GM12878 (cell line): ENCODE measurements at regions not wholly inside any gene's neighbourhood (a gene's known extent, or its start where the extent isn't known, plus 50 kb on each side); places are given as distances from the start of the nearest gene placed in this dataset.

Experiments
- CHD2 ChIP-seq: IDR thresholded peaks from 2 replicates; pipeline ENCODE4 v1.6.1; 2011; ENCODE audit warnings: low read depth, low read length, improper control_type of control experiment, borderline replicate concordance
- HDGF ChIP-seq: fragments of 450-650 bp; IDR thresholded peaks from 2 replicates; pipeline ENCODE4 v1.6.1; 2016; ENCODE audit warnings: antibody characterized with exemption
- NFYB ChIP-seq: IDR thresholded peaks from 2 replicates; pipeline ENCODE4 v1.6.1; 2011; ENCODE audit warnings: low read depth, mild to moderate bottlenecking, low read length, improper control_type of control experiment, moderate library complexity; ENCODE audit not compliant: insufficient read depth
- RELA ChIP-seq: fragments of 450-650 bp; IDR thresholded peaks from 2 replicates; pipeline ENCODE4 v1.8.0; 2014; ENCODE audit warnings: borderline replicate concordance; ENCODE audit not compliant: partially characterized antibody
- TF ChIP-seq, protein P1 (sequence below), 3 experiments: IDR thresholded peaks in 2 of 3; conservative IDR thresholded peaks in 1 of 3; 2 replicates each; pipeline ENCODE4 v1.5.1; 2011; ENCODE audit warnings: low read depth in 3 of 3, low read length in 3 of 3, mild to moderate bottlenecking in 3 of 3, control low read depth in 2 of 3, moderate library complexity in 2 of 3, inconsistent platforms in 1 of 3, mixed read lengths in 1 of 3; ENCODE audit not compliant: control insufficient read depth in 2 of 3, insufficient read depth in 1 of 3; ENCODE audit errors: extremely low read depth in 1 of 3
- TF ChIP-seq, protein P2 (sequence below): IDR thresholded peaks from 2 replicates; pipeline ENCODE4 v1.6.1; 2012; ENCODE audit warnings: low read depth, low read length, improper control_type of control experiment
- TF ChIP-seq, protein P3 (sequence below): fragments of 450-650 bp; IDR thresholded peaks from 2 replicates; pipeline ENCODE4 v1.6.1; 2016; ENCODE audit warnings: mild to moderate bottlenecking

DNA sequence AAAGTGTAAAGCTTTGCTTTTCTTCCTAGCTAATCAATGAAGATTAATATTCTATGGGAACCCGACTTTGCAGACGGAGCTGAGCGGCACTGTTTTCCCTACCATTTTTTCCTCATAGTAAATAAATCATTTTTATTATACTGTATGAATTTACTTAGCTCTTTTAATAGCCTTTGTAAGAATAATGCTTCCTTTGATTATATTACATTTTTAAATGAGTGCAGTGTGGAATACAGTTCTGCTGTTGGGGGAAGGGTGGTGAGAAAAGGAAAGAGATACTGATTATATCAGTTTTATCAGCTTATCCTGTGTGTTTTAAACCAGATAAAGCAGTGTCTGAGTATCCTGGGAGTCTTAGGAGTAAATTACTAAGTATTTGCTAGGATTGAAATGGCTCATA is 221.4 kb upstream of the RBFOX1 start:
- TF ChIP-seq HDGF = no peak
- TF ChIP-seq, protein P1, sequence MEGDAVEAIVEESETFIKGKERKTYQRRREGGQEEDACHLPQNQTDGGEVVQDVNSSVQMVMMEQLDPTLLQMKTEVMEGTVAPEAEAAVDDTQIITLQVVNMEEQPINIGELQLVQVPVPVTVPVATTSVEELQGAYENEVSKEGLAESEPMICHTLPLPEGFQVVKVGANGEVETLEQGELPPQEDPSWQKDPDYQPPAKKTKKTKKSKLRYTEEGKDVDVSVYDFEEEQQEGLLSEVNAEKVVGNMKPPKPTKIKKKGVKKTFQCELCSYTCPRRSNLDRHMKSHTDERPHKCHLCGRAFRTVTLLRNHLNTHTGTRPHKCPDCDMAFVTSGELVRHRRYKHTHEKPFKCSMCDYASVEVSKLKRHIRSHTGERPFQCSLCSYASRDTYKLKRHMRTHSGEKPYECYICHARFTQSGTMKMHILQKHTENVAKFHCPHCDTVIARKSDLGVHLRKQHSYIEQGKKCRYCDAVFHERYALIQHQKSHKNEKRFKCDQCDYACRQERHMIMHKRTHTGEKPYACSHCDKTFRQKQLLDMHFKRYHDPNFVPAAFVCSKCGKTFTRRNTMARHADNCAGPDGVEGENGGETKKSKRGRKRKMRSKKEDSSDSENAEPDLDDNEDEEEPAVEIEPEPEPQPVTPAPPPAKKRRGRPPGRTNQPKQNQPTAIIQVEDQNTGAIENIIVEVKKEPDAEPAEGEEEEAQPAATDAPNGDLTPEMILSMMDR (IDR thresholded peaks at IDR 0.05 in 2 of 3, conservative IDR thresholded peaks at IDR 0.05 in 1 of 3; ENCODE audit: control insufficient read depth in 2 of 3, extremely low read depth in 1 of 3, insufficient read depth in 1 of 3, low read depth in 3 of 3, low read length in 3 of 3) = no peak
- no peak for TF ChIP-seq RELA
- TF ChIP-seq, protein P2, sequence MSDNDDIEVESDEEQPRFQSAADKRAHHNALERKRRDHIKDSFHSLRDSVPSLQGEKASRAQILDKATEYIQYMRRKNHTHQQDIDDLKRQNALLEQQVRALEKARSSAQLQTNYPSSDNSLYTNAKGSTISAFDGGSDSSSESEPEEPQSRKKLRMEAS = no peak
- TF ChIP-seq, protein P3, sequence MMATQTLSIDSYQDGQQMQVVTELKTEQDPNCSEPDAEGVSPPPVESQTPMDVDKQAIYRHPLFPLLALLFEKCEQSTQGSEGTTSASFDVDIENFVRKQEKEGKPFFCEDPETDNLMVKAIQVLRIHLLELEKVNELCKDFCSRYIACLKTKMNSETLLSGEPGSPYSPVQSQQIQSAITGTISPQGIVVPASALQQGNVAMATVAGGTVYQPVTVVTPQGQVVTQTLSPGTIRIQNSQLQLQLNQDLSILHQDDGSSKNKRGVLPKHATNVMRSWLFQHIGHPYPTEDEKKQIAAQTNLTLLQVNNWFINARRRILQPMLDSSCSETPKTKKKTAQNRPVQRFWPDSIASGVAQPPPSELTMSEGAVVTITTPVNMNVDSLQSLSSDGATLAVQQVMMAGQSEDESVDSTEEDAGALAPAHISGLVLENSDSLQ = no peak
- TF ChIP-seq CHD2 = no peak
- TF ChIP-seq NFYB = no peak
